ENCODE measurements at regions not wholly inside any gene's neighbourhood (a gene's known extent, or its start where the extent isn't known, plus 50 kb on each side); places are given as distances from the start of the nearest gene placed in this dataset.

- no peaks in the 10 kb centered on the region for H3K79me2 ChIP-seq (ENCODE audit: insufficient read depth, low read length)
- DNase-seq (no peak), ATAC-seq (ENCODE audit: insufficient read depth, low read depth) (no peak)
- no peak overlapping the region for H3K4me2 ChIP-seq (ENCODE audit: insufficient read depth, low read length)
- TF ChIP-seq EZH2 (IDR thresholded peaks at IDR 0.05; ENCODE audit: borderline replicate concordance, low read depth, low read length, severe bottlenecking) (no peak), CTCF (IDR thresholded peaks at IDR 0.05; ENCODE audit: borderline replicate concordance, extremely low read depth, low read length, poor library complexity, severe bottlenecking) (no peak)
- H3K27me3 ChIP-seq (ENCODE audit: insufficient read depth, low read length, poor library complexity): no peaks in the 10 kb centered on the region
- no peak overlapping the region for H2AFZ ChIP-seq (ENCODE audit: low read depth, low read length)
- H3K27ac ChIP-seq (ENCODE audit: low read length): no peak overlapping the region
- no peaks in the 10 kb centered on the region for H3K4me1 ChIP-seq (ENCODE audit: insufficient read depth, low read length)
- no peak overlapping the region for H3K4me3 ChIP-seq (ENCODE audit: low read depth in 1 of 2, low read length in 2 of 2)
- H3K9ac ChIP-seq (ENCODE audit: low read depth, low read length): no peak overlapping the region
- H3K9me3 ChIP-seq (ENCODE audit: insufficient read depth, low read length, severe bottlenecking): no peaks in the 10 kb centered on the region
- no peaks in the 10 kb centered on the region for H4K20me1 ChIP-seq (ENCODE audit: insufficient read depth, low read length)
- no peaks in the 10 kb centered on the region for H3K36me3 ChIP-seq (ENCODE audit: insufficient read depth, low read length)
Observed at GRCh38 chr3:102240720-102241119, 194.1 kb upstream of the ZPLD1 start.

GRCh38 chr3:102248981-102249705 lies 185.7 kb upstream of the ZPLD1 start:
- TF ChIP-seq EZH2 (IDR thresholded peaks at IDR 0.05; ENCODE audit: borderline replicate concordance, low read depth, low read length, severe bottlenecking) (no peak), CTCF (IDR thresholded peaks at IDR 0.05; ENCODE audit: borderline replicate concordance, extremely low read depth, low read length, poor library complexity, severe bottlenecking) (no peak)
- Histone ChIP-seq H3K79me2 (ENCODE audit: insufficient read depth, low read length) (no peaks in the 10 kb centered on the region), H2AFZ (ENCODE audit: low read depth, low read length) (no peak overlapping the region), H3K9me3 (ENCODE audit: insufficient read depth, low read length, severe bottlenecking) (no peaks in the 10 kb centered on the region), H3K36me3 (ENCODE audit: insufficient read depth, low read length) (no peaks in the 10 kb centered on the region), H3K27me3 (ENCODE audit: insufficient read depth, low read length, poor library complexity) (no peaks in the 10 kb centered on the region), H3K4me3 (ENCODE audit: low read depth in 1 of 2, low read length in 2 of 2) (no peak overlapping the region), H3K27ac (ENCODE audit: low read length) (no peak overlapping the region), H3K4me1 (ENCODE audit: insufficient read depth, low read length) (no peaks in the 10 kb centered on the region), H3K9ac (ENCODE audit: low read depth, low read length) (no peak overlapping the region), H3K4me2 (ENCODE audit: insufficient read depth, low read length) (no peak overlapping the region), H4K20me1 (ENCODE audit: insufficient read depth, low read length) (no peaks in the 10 kb centered on the region)
- DNase-seq (no peak), ATAC-seq (ENCODE audit: insufficient read depth, low read depth) (no peak)

- H3K36me3 ChIP-seq (ENCODE audit: insufficient read depth, low read length): no peaks in the 10 kb centered on the region
- no peak overlapping the region for H2AFZ ChIP-seq (ENCODE audit: low read depth, low read length)
- no peaks in the 10 kb centered on the region for H3K9me3 ChIP-seq (ENCODE audit: insufficient read depth, low read length, severe bottlenecking)
- no peak overlapping the region for H3K4me3 ChIP-seq (ENCODE audit: low read depth in 1 of 2, low read length in 2 of 2)
- DNase-seq (no peak), ATAC-seq (ENCODE audit: insufficient read depth, low read depth) (no peak)
- no peak for TF ChIP-seq EZH2 (IDR thresholded peaks at IDR 0.05; ENCODE audit: borderline replicate concordance, low read depth, low read length, severe bottlenecking)
- no peak for TF ChIP-seq CTCF (IDR thresholded peaks at IDR 0.05; ENCODE audit: borderline replicate concordance, extremely low read depth, low read length, poor library complexity, severe bottlenecking)
- H3K4me1 ChIP-seq (ENCODE audit: insufficient read depth, low read length): no peaks in the 10 kb centered on the region
- H3K27me3 ChIP-seq (ENCODE audit: insufficient read depth, low read length, poor library complexity): no peaks in the 10 kb centered on the region
- H3K79me2 ChIP-seq (ENCODE audit: insufficient read depth, low read length): no peaks in the 10 kb centered on the region
- H3K9ac ChIP-seq (ENCODE audit: low read depth, low read length): no peak overlapping the region
- no peak overlapping the region for H3K4me2 ChIP-seq (ENCODE audit: insufficient read depth, low read length)
- no peaks in the 10 kb centered on the region for H4K20me1 ChIP-seq (ENCODE audit: insufficient read depth, low read length)
- H3K27ac ChIP-seq (ENCODE audit: low read length): no peak overlapping the region
Observed at GRCh38 chr3:102255736-102256135, 179.1 kb upstream of the ZPLD1 start.

Measured in DND-41 (cell line).